ENCODE measurements at regions not wholly inside any gene's neighbourhood (a gene's known extent, or its start where the extent isn't known, plus 50 kb on each side); places are given as distances from the start of the nearest gene placed in this dataset.
"Not testable (repeated sequence)": the region's sequence is repeated elsewhere in the genome, so short reads cannot be mapped to it uniquely, and the experiment has no call there.

DNA sequence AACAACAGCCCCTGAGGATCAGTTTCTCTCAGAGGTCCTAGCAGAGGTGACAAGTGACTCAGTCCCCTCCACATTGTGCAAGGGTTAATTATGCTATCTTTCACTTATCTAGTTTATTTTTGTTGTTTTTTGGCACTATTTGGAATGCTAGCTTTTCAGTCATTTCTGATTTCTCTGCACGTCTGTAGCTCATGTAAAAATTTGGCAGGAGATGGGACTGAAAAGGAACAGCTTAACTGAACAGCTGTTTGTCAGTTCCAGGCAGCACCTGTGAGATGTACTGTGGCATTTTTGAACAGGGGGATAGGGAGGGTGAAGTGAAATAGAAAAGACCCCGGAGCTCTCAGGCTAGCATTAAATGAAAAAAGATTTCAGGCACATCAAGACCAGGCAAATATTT, 313.5 kb downstream of the SUCLA2 start:
- DNase-seq: no peak

DNA sequence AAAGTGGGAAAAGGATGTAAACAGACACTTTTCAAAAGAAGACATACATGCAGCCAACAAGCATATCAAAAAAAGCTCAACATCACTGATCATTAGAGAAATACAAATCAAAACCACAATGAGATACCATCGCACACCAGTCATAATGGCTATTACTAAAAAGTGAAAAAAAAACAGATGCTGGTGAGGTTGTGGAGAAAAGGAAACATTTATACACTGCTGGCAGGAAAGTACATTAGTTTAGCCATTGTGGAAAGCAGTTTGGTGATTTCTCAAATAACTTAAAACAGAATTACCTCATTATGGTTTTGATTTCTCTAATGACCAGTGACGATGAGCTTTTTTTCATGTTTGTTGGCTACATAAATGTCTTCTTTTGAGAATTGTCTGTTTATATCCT, 315.9 kb downstream of the SUCLA2 start:
- DNase-seq: not testable (repeated sequence)

DNA sequence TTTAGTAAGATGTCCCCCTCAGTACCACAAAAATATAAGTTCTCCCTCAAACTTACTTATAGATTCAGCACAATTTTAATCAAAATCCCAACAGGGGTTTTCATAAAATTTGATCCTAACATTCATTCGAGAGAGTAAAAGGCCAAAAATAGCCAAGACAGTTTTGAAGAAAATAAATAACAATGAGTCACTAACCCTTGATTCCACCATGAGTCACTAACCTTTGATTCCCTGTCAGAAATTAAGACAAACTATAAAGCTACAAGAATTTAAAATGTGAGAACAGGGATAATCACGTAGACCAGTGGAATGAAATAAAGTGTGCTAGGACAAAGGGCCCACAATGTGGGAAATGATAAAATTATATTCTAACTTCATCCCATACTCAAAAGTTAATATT, 320.3 kb downstream of the SUCLA2 start:
- peak; percentile 75 for DNase-seq

DNA sequence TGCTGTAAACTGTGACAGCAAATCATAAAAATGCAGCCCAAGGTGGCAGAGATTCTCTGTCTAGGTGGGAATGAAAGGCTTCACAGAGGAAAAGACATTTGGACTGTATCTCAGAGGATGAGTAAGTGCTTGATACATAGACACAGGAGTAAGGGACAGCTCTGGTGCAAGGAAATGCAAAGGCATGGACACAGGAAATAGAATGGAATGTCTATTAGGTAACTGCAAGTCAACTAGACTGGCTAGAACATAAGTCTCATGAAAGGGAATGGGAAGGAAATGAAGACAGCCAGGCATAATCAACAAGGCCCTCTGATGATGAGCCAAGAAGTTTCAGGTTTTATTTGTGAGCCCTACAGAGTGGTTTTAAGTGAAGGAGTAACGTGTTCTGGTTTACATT, 321.7 kb downstream of the SUCLA2 start:
- DNase-seq: peak; percentile 84

DNA sequence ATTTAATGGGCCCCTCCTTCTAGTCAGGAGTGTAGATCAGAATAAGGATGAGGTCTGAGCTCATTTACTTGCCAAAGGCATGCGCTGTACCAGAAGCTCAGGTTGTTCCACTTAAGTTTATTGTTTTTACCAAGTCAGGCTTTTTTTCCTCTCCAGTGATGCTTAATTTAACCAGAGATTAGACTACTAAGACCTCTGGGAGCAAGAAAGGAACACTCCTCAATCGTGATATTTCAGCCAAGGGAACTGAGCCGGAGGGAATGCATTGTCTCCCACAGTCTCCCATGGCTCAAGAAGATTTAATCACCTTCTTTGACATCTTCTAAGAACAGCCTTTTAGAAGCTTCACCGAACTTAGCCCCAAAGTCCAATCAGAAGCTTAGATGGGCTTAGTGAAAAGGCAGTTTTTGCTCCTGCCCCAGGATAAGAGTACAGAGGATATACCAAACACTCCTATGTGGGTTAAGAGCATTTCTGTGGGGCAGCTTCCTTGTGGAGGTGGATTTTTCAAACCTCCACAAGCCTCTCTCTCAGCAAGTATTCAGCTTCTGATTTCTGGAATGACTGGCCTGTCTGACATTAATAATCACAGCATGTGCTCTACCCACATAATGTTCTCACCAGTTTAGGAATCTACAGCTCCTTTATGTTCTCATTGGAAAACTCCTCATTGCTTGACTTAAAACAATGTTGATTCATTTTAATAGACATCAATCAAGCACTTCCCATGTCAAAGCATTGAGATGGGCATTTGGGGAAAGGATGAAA, 322.7 kb downstream of the SUCLA2 start:
- DNase-seq: no peak

DNA sequence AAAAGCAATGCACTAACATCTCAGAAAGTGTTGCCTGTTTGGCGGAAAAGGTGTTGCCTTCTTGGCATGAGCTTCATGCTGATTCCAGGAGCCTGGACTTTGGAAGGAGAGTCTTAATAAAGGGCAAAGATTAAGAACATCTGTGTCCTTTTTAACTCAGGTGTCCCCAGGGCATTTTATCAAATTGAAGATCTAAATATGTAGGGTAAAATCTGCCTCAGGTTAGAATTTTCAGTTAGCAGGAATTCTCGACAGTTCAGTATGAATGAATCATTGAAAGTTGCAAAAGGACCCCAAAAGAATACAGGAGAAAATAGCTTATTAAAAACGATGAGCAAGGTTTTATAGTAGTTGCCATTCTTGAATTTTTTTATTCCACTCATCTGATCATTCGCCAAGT, 325.2 kb downstream of the SUCLA2 start:
- DNase-seq: no peak

DNA sequence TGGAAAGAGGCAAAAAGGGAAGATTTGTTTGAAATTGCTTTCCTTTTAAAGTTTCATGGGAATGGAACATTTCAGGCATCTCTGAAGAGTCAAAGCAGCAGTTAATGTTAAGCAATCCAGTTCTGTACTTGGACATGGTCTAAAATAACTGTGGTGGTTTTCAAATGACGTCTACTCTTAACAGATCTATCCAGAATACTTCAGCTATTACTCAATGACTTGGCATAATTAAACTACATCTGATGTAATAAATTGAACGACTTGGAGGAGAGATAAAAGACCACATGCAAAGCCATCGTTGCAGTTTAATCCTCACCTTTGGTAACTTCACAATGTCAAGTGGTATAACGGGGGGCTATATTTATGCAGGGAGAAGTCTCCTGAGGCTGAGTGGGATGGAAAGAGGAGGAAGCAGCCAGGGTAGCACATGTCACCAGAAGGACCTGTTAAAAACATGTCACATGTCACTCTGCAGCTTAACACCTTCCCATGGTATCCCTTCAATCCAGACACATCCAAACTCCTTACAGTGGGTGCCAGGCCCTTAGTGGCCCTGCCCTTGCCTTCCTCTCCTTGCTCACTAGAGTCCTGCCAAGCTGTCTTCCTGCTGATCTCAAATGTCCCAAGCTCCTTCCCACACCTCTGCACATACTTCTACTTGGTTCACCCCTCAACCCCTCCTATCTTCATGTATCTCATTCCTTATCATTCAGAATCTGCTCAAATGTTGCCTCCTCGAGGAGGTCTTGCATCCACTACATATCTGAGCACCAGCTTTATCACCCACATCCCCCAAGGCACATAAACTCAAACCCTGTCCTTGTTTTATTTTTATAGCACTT, 327.8 kb downstream of the SUCLA2 start:
- peak; percentile 95 for DNase-seq

DNA sequence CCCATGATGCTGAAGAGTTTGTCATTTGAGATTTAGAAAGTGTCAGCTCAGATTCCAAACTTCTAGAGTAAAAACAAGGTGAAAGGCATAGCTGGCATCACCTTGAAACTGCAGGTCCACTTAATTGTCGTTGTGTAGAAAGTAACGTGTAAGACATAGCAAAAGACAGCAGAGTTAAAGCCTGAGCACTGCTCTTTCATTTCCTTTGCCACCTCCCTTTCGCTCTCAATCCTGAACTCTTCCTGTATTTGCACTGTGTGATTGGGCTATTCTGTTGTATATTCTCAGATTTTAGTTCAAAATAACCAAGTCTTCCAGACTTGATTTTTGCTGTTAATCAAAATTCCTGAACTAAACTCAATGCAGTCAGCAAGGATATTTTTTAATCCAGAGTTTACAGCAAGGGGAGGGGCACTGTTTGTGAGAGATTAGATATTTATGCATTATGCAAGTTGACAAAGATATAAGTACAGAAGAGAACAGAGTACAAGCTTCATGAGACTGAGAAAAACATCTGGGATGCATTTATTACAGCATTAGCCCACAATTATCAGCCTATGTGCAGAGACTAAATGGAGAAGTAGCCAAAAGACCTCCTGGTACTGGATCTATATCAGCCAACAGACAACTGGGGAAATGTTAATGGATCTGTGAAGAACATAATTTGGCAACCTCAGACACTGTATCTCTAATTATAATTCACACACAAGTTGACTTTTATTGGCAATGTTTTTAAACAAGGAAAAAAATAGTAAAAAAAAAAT, 328.6 kb downstream of the SUCLA2 start:
- no peak for DNase-seq

DNA sequence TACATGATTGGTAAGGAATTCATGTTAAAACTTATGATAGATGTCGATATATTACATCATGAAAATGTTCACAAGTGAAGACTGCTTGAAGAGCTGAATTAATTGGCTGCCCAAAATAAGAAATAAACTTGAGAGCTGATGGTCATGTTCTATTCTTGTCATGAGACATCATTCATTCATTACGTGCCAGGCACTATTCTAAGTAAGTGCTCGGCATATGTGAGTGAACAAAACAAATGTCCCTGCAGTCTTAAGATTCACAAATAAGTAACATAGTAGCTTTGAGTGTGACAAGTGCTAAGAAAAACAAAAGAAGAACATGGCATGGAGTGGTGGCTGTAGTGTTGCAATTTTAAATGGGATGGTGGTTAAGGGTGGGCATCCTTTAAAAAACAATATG, 329.3 kb downstream of the SUCLA2 start:
- no peak for DNase-seq

DNA sequence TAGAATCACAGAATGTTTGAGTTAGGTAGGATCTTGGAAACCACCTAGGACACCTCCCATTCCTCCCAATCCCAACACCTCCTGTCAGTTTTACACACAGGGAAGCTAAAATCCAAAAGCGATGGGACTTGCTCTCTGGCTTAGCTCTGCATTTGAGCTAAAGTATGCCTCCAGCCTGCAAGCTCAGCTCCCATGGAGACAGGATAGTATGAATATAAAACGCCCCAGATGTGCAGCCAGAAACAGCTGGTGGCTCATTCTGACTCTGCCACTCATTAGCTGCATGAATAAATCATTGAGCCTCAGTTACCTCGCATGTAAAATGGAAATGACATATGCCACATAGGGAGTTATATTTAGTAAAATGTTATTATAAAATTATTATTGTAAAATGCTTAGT, 336.0 kb downstream of the SUCLA2 start:
- DNase-seq: no peak

DNA sequence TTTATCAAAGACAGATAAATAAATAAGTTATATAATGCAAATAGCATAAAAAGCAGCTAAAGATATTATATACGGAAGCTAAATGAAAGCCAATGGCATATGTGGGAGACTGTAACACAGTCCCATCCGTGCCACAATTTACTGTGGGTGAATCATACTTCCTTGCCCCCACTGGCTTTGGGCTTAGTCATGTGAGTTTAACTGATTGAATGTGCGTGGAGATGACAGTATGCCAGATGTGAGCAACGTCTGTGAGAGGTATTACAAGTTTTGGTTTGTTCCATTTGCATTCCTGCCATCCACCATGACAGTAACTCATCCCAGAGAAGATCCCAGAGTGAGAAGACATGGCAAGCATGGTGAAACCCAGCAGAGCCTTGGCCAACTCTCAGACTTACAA, 340.0 kb downstream of the SUCLA2 start:
- DNase-seq: peak; percentile 92

DNA sequence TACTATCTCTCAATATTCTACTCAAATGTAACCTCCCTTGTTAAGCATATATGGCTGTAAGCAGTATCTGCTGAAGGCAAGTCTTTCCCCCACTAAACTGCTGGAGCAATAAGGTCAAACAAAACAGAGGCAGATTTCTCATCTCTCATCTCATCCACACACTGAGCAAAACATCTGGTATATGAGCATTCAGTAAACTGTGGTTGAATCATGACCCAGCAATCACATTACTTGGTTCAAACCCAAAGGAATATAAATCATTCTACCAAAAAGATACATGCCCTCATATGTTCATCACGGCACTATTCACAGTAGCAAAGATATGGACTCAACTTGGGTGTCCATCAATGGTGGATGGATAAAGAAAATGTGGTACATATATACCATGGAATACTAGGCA, 344.4 kb downstream of the SUCLA2 start:
- DNase-seq: peak; percentile 58

DNA sequence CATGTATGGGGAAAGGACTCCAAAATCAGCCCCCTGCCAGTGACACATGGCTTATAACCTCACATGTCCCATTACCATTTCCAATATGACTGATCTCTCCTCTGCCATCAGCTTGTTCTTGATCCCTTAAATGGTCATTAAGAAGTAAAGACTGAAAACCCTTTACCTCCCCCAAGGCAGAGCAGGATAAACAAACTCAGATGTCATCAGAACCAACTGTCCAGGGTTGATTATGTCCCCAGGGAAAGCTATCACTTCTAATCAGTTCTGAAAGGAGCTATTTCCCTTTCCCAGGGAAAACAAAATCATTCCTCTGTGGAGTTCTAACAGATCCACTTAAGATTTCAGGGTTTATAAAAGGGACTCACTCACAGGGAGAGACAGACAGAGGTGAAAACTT, 350.9 kb downstream of the SUCLA2 start:
- DNase-seq: no peak

DNA sequence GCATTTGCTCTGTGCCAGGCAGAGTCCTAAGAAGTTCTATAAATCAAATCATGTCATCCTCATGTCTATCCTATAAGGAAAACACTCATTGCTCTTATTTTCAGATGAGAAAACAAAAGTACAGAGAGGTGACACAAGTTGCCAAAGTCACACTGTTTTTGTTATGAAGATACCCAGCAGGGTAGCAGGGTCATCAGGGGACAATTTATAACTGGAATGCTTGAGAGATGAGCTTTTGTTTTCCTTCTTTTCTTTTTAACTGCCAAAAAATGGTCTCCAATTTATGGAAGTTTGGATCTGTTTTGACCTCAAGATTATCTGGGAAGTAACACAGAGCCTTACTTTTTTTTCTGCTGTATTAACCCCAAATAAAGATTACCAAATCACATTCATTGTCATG, 354.1 kb downstream of the SUCLA2 start:
- DNase-seq: no peak

DNA sequence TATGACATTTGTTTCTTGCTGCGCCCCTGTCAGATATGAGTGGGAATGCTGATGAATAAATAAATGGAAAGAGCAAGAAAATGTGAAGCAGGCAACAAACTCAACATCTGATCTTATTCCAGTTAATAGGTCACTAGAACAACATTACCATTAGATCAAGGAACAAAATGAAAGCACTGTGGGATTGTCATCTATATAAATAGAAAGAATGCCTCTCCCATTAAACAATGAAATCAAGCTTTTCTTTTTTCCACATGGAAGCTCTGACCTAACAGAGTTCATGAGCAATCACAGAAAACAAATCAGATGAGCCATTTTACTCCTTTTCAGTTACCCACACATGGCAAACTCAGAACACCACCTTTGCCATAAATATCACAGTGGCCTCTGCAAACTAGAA, 354.8 kb downstream of the SUCLA2 start:
- no peak for DNase-seq

DNA sequence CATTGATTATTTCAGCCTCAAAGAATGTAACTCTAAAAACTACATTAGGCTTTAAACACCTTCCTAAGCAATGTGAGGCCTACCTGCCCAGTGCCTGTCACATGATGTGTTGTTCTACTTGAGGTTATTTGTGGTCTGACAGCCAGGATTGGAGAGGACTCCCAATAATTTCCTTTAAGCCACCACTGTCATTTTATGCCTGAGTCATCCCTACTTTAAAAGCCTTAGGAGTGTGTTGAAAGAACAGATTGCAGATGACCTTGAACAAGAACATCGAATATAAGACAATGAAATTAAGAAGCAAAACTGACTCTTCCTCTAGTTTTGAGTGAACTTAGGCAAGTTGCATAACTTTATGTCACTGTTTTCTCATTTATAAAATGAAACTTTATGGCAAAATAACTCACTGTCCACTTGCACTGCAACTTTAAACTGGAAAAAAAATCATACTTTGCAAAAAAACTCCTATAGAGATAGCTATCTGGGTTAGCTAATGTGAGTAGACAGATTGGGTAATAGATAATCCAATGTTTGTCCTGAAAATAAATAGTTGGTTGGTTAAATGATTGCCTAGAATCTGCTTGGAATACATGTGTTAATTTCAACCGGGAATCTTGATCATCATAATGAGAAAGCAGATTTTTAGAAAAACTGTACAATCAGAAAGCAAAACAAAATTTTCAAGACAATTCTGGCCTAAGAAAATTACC, 361.2 kb downstream of the SUCLA2 start:
- no peak for DNase-seq

DNA sequence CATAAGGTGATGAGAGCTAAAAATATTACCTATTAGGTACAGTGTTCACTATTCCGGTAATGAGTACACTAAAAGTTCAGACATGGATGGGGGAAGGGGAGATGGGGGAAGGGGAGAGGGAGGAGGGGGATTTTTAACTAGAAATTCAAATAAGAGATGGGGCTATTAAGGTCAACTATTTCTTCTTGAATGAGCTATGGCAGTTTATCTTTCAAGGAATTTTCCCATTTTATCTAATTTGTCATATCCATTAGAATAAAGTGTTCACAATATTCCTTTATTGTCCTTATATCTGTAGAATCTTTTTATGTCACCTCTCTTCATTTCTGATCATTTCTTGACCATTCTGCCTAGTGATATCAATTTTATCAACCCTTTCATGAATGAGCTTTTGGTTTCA, 362.4 kb downstream of the SUCLA2 start:
- DNase-seq: no peak

DNA sequence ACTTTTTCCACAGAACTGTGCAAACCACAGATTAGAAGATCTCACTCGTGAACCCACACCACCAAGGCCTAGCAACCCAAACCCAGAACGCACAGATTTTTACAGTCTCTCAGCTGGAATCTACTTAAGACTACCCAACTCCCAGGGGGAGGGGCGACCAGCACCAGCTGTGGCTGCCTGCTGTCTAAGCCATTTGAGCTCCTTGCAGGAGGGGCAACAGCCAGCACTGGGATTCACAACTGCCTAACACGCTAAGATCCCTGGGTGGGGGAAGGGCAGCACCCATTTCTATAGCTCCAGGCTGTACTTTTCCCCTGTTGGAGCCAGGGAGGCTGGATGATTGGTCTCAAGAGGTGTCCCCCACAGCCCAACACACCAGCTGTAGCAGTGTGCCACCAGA, 368.8 kb downstream of the SUCLA2 start:
- DNase-seq: no peak

DNA sequence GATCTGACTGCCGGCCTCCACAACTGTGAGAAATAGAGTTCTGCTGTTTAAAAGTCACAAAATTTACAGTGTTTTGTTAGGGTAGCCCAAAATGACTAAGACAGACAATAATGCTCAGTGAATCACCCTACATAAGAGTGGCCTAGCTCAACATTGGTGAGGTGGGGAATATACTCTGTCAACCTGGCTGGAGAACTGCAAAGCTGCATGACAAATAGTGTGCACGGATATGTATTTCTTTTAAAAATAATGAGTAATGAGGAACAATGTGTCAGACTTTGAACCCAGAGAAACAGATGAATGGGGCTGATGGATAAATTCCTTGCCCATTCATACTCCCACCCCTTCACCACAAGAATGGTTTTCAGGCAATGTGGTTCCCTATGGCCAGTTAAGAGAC, 372.4 kb downstream of the SUCLA2 start:
- DNase-seq: peak; percentile 46

DNA sequence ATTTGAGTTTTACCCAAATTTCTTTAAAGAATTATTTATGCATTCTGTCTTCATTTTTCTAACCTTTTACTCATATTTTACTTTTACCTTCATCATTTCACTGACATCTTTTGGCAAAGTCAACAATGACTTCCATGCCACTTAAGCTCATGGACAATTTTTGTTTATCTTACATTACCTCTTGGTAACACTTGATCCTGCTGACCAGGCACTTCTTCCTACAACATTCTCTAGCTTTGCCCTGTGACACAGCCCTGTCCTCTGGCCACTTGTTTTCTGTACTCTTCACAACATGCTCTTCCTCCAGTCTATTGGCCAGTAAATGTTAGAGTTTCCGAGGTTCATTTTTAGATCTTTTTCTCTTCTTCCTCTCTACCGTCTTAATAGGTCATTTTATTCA, 377.2 kb downstream of the SUCLA2 start:
- no peak for DNase-seq

DNA sequence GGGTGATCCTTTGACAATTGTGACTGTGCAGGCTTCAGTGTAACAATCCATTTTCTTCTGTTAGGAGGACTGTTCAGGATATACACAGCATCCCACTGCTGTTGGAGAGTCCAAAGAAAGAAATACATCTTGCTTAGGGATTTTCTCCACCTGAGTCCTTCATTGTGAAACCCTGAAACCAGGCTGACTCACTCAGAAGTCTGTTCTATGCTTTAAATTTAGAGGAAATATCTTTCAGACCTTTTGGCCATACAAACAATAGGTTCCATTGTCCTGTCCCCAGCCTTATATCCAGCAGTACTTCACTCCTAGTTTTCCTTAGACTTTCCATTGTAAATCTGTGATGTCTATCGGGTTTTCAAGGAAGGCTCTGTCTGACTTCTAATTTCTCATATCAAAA, 379.1 kb downstream of the SUCLA2 start:
- DNase-seq: no peak

DNA sequence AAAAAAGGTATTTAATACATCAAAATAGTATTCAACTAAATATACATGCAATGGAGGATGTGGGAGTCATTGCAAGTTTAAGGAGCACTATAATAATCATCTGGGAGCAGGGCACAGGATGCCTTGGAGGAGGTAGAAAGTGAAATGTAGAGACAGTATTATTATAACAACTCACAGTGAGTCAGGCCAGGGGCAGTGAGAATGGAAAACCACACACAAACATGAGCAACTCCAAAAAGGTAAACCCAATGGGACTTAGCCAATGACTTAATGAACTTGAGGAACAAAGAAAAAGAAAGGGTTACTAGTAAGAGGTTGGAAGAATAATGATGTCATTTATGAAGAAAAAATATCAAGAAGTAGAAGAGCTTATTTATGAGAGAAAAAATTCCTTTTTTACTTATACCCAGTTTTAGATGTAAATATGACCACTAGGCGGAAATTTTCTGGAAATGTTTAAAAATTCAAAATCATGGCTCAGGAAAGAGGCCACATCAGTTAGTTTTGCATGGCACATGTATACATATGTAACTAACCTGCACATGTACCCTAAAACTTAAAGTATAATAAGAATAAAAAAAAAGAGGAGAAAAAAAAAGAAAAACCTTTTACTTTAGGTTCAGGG, 389.3 kb downstream of the SUCLA2 start:
- peak; percentile 14 for DNase-seq

DNA sequence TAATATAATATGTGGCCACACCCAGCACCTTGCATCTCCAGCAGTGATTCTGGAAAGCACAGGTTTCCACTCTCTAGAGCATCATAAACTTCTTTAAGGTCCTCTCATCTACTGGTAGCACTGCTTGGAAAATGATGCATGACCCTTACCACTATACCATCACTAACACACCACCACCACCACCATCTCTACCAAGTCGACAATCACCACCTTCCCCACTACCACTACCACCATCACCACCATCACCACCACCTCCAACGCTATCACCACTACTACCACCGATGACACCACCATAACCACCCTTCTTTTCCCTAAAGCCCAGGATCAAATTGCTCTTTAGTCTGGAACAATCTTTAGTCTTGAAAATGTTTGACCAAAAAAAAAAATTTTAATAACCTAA, 390.4 kb downstream of the SUCLA2 start:
- DNase-seq: no peak
